Activated CD8-positive, alpha-beta memory T cell treated with anti-CD3 and anti-CD28 coated beads for 4 hours (primary cell): ENCODE measurements at regions not wholly inside any gene's neighbourhood (a gene's known extent, or its start where the extent isn't known, plus 50 kb on each side); places are given as distances from the start of the nearest gene placed in this dataset.
"Not testable (repeated sequence)": the region's sequence is repeated elsewhere in the genome, so short reads cannot be mapped to it uniquely, and the experiment has no call there.

Experiments used
- DNase-seq, 2 donors: peaks; one replicate each; pipeline ENCODE4 v3.0.0-alpha.2; 2020; ENCODE audit warnings: low read depth in 2 of 2

GRCh38 chr4:177948853-177949252 lies 506.6 kb upstream of the AGA start:
- no peak for DNase-seq

DNA sequence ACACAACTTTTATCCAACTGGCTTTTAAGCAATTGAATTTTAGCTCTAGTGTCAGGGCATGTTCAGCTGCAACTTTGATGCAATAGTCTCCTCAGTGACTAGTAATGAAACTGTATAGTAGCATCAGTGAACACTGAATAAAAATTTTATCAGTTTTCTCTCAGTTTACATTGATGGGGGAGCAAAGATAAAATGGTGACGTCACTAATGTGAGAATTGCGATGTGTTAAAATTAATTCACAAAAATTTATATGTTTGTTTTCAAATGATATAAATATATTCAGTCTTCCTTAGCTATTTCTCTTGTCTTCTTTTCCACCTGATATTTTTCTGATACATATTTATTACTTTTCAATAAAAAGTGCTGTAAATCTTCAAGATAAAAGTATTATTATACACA lies 508.8 kb upstream of the AGA start:
- no peak for DNase-seq

- no peak for DNase-seq
Measured at GRCh38 chr4:177952723-177953122, 510.5 kb upstream of the AGA start.

- DNase-seq: no peak
Measured at GRCh38 chr4:177957596-177958360, 515.5 kb upstream of the AGA start.

GRCh38 chr4:177960566-177960965 lies 518.3 kb upstream of the AGA start:
- DNase-seq: no peak

DNA sequence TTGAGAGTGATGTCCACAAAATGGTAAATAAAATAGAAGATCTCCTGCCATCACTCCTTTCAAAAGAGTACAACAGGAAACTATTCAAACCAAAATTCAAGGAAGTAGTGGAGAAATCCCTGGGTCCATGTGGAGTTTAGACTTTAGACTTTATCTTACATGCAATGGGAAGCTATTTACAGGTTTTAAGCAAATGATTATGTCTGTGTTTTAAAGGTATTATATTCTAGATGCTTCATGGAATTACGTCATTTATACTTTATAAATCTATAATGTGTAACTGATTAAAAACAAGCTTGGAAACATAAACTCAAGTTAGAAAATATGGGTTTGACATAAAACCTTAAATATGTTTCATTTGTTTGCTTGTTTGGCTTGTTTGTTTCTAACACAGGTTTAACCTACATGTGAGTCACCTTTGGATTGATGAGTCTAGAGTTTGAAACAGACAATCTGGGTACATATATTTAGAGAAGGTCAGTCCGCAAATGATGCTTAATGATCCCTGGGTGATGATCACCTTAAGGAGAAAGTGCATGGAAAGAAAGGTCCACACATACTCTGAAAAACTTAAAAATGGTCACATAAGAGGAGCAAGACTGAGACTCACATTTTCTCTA lies 519.6 kb upstream of the AGA start:
- DNase-seq: no peak

- DNase-seq: no peak
Measured at GRCh38 chr4:177964061-177964460, 521.8 kb upstream of the AGA start.

DNA sequence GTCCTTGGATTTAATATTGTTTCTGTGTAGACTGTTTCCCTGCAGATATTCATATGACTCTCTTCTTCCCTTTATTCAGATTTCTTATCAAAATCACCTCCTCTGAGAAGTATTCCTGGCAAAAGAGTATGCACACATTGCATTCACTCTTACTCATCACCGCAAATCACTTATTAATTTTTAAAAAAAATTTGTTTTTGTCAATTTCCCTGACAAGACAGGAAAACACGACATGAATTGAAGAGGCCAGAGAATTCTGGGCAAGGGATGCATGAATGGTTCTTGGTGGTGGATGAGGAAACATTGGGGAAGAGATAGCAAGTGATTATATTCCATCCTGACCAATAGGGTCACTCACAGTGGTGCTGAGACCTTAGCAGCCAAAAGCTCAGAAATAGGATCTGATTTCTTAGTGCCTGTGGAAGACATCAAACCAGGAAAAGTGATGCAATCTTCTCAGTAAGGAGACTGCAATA lies 522.5 kb upstream of the AGA start:
- DNase-seq: no peak

DNA sequence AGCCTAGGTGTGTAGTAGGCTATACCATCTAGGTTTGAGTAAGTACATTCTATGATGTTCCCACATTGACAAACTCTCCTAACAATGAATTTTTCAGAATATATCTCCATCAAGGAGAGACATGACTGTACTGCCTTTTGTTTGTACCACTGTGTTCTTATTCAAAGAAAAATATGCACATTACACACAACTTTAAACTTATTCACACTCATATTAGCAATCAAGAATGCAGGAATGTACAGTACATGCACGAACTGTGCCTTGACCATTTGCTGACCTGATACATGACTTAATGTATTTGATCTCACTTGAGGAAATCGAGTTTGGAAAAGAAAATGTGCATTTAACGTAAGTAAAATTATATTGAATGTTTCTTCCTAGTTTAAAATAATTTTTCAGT lies 525.1 kb upstream of the AGA start:
- no peak for DNase-seq

GRCh38 chr4:177968817-177969442 lies 526.7 kb upstream of the AGA start:
- no peak for DNase-seq

DNA sequence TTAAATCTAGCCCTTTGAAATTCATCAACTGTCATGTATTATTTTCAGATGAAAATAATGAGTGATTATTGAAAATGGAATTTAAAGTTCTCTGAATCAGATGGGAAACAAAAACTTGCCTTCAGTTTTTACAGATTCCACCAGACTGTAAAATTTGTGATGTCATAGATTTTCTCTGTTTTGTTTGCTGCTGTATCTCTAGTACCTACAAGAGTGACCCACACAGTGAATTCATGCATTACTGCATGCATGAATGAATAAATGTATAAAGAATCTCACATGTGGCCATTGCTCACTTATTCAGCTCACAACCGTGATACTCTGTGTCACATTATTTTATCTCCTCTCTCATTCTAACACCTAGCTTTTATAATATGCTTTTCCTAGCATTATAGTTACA lies 532.2 kb upstream of the AGA start:
- no peak for DNase-seq

DNA sequence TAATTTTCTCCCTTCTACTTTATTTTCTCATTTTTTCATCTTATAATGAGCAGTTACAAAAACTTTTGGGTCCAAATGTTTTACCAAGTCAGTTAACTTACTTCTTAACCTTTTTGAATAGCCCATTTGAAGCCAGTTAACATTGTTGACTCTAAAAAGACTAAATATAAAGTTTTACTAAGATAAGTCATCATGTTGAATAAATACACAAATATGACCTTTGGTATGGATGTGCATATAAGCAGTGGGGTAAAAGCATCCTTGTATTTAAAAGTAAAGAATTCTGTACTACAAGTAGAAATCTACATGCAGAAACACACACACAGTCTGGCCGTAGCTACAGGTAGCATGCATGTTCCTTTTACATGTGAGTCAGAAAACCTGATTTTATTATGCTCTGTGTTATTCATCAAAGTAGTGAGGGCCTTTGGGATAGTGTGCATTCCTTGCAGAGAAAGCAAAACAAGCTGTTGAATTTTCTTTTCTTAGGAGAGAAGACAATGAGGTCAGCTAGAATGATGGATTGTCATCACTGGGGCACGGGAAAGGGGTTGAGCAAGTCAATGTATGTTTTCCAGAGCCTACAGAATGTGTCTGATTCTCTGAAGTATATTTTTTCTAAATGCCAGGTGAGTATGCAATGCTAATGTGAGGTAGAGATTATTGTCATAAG lies 533.2 kb upstream of the AGA start:
- DNase-seq: no peak

GRCh38 chr4:177986236-177986635 lies 544.0 kb upstream of the AGA start:
- DNase-seq: no peak

- DNase-seq: no peak
Measured at GRCh38 chr4:177987896-177988295, 545.7 kb upstream of the AGA start.

GRCh38 chr4:177989503-177990201 lies 547.4 kb upstream of the AGA start:
- no peak for DNase-seq

DNA sequence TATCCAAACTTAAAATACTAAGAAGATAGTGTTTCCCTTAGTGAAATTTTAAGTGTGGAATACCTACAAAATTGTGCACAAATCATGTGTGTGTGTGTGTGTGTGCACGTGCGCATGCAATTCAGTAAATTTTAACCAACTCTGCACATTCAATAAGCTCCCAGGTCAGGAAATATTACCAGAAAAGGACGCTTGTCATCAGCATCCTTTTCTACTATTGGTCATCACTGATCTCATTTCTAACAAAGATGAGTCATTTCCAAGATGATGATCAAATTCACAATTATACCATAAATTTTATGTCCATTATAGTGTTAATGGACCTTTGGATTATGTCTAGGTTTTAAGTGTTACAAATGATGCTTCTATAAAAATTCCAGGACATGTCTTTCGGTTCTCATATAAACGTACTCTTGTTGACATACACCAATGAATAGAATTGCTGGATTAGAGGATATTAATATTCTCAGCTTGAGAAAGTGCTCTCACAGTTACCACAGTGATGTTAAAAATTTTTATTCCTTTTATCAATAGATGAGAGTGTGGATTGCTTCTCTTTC lies 560.9 kb upstream of the AGA start:
- no peak for DNase-seq

GRCh38 chr4:178010596-178010995 lies 568.4 kb upstream of the AGA start:
- no peak for DNase-seq

- not testable (repeated sequence) for DNase-seq
Measured at GRCh38 chr4:178015046-178015445, 572.8 kb upstream of the AGA start.

GRCh38 chr4:178026999-178027398 lies 584.8 kb upstream of the AGA start:
- DNase-seq: no peak

DNA sequence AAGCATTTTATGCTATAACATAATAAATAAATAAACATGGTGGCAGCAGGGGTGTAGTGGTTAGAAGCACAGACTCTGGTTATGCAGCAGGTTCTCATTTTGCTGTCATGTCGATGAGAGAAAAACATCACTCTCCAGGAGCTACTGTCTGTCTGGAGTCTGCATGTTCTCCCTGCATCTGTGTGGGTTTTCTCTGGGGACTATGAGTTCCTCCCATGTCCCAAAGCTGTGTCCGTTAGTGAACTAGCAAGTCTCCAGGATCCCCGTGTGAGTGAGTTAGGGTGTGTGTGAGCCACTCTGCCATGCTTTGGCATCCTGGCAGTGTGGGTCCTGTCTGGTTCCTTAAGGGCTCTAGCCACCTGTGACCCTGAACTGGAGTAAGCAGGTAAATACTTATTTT lies 585.6 kb upstream of the AGA start:
- no peak for DNase-seq

DNA sequence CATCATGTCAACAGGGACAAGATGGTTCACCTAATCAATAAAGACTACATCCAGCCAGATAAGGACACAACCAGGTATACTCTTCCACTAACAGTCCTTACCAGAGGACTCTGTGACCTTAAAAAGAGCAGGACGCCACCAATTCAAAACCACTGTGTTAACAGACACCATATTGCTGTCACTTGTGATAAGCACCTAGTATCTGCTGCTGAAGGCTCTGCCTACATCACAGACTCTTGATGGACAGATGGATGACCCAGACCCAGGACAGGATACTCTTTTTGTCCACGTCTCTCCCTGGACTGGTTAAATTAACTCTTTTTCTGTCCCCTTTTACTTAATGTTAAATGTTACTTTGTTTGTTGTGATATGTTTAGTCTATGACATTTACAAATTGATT lies 586.2 kb upstream of the AGA start:
- DNase-seq: no peak
